ENCODE measurements at regions not wholly inside any gene's neighbourhood (a gene's known extent, or its start where the extent isn't known, plus 50 kb on each side); places are given as distances from the start of the nearest gene placed in this dataset.

GRCh38 chr17:72011561-72011960, 109.3 kb upstream of the SOX9 start:
- Histone ChIP-seq H4K20me1 (ENCODE audit: insufficient read depth) (no peaks in the 10 kb centered on the region), H3K27ac (no peak overlapping the region), H3K27me3 (ENCODE audit: insufficient read depth, low read depth) (no peaks in the 10 kb centered on the region), H3K4me1 (replicated peaks; ENCODE audit: insufficient read depth) (peaks cover 12% of the 10 kb centered on the region), H3K9me2 (ENCODE audit: insufficient read depth) (no peaks in the 10 kb centered on the region), H3K36me3 (ENCODE audit: low read depth) (no peaks in the 10 kb centered on the region), H3K4me3 (no peak overlapping the region), H3K9me3 (ENCODE audit: insufficient read depth, low read depth) (peaks cover 3% of the 10 kb centered on the region; the same call in 1 of the 2 replicates), H3F3A (ENCODE audit: insufficient read depth, low read depth) (peaks cover 3% of the 10 kb centered on the region; the same call in 1 of the 2 replicates), H3K79me2 (ENCODE audit: low read depth) (no peaks in the 10 kb centered on the region), H2AFZ (no peak overlapping the region), H3K4me2 (no peak overlapping the region)
- TF ChIP-seq EZH2 (IDR thresholded peaks at IDR 0.05; ENCODE audit: low read depth), result no peak
- no peak for TF ChIP-seq CTCF (conservative IDR thresholded peaks at IDR 0.05)
- ChIA-PET POLR2A (ENCODE audit: unreplicated experiment) (no interaction called here), CTCF (no interaction called here)
- DNase-seq, result no peak
- intact Hi-C loops (cut with micrococcal nuclease; ENCODE audit: unreplicated experiment), result no loop called here
- no TSS peak for BruUV-seq (replicated peaks)

DNA sequence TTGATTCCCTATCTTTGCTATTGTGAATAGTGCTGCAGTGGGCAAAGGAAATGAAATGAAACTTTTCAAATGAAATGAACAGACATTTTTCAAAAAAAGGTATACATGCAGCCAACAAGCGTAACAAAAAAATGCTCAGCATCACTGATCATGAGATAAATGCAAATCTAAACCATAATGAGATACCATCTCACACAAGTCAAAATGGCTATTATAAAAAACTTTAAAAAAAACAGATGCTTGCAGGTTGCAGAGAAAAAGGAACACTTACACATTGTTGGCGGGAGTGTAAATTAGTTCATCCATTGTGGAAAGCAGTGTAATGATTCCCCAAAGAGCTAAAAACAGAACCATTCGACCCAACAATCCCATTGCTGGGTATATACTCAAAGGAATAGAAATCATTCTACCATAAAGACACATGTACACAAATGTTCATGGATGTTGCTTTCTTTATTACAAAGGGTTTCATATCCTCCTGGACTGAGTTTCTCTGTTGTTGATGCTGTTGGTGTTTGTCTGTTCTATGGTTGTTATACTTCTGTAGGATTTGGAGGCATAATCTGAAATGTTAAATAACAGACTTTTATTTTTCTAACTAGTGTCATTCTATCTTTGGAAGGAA, 99.3 kb upstream of the SOX9 start:
- DNase-seq, result no peak
- ChIA-PET POLR2A (ENCODE audit: unreplicated experiment) (interaction anchor here (0.7 kb wide), 1 partner anchor 1523 kb away, joined by 3 read pairs; no protein-coding TSS in a partner anchor), CTCF (interaction anchor here (0.6 to 0.7 kb wide), 2 partner anchors 13 to 522 kb away, joined by 3 to 4 read pairs; no protein-coding TSS in a partner anchor)

More for the DNA sequence above, 99.3 kb upstream of the SOX9 start:
- Histone ChIP-seq H3K79me2 (ENCODE audit: low read depth) (no peaks in the 10 kb centered on the region), H3K9me3 (ENCODE audit: insufficient read depth, low read depth) (no peaks in the 10 kb centered on the region), H3K27me3 (ENCODE audit: insufficient read depth, low read depth) (no peaks in the 10 kb centered on the region), H3K4me3 (no peak overlapping the region), H3K27ac (no peak overlapping the region), H2AFZ (no peak overlapping the region), H3F3A (ENCODE audit: insufficient read depth, low read depth) (no peaks in the 10 kb centered on the region), H4K20me1 (ENCODE audit: insufficient read depth) (no peaks in the 10 kb centered on the region), H3K4me1 (replicated peaks; ENCODE audit: insufficient read depth) (no peaks in the 10 kb centered on the region), H3K9me2 (ENCODE audit: insufficient read depth) (no peaks in the 10 kb centered on the region), H3K4me2 (no peak overlapping the region), H3K36me3 (ENCODE audit: low read depth) (no peaks in the 10 kb centered on the region)
- intact Hi-C loops (cut with micrococcal nuclease; ENCODE audit: unreplicated experiment), result no loop called here
- TF ChIP-seq CTCF (conservative IDR thresholded peaks at IDR 0.05), result no peak
- TF ChIP-seq EZH2 (IDR thresholded peaks at IDR 0.05; ENCODE audit: low read depth), result no peak
- no TSS peak for BruUV-seq (replicated peaks)

All from PC-9 (cell line).